ENCODE measurements at regions not wholly inside any gene's neighbourhood (a gene's known extent, or its start where the extent isn't known, plus 50 kb on each side); places are given as distances from the start of the nearest gene placed in this dataset.

GRCh38 chr7:124403587-124403986 lies 362.0 kb downstream of the GPR37 start:
- Mint-ChIP-seq H3K4me1 (no peaks in the 10 kb centered on the region), H3K36me3 (no peaks in the 10 kb centered on the region), H3K9me3 (no peaks in the 10 kb centered on the region), H3K27ac (no peak overlapping the region), H3K4me3 (no peak overlapping the region), H3K27me3 (ENCODE audit: insufficient read depth, low read depth) (no peaks in the 10 kb centered on the region)
- Histone ChIP-seq H3K36me3 (no peaks in the 10 kb centered on the region), H3K79me2 (ENCODE audit: low read depth) (no peaks in the 10 kb centered on the region), H3K9ac (no peak overlapping the region), H3K9me3 (ENCODE audit: low read depth) (no peaks in the 10 kb centered on the region), H3K4me3 (no peak overlapping the region), H3F3A (ENCODE audit: low read depth) (no peaks in the 10 kb centered on the region), H3K4me2 (no peak overlapping the region), H4K20me1 (ENCODE audit: low read depth) (no peaks in the 10 kb centered on the region), H3K27me3 (no peaks in the 10 kb centered on the region), H3K27ac (no peak overlapping the region), H2AFZ (replicated peaks) (no peak overlapping the region), H3K4me1 (no peaks in the 10 kb centered on the region)
- TF ChIP-seq EZH2 (IDR thresholded peaks at IDR 0.05) (no peak), EZH2phosphoT487 (IDR thresholded peaks at IDR 0.05) (no peak), CTCF (IDR thresholded peaks at IDR 0.05) (no peak)
- no peak for DNase-seq (ENCODE audit: low spot score)

GRCh38 chr7:124403112-124403511 lies 362.5 kb downstream of the GPR37 start:
- Histone ChIP-seq H4K20me1 (ENCODE audit: low read depth) (no peaks in the 10 kb centered on the region), H3F3A (ENCODE audit: low read depth) (no peaks in the 10 kb centered on the region), H3K9ac (no peak overlapping the region), H3K4me3 (no peak overlapping the region), H3K4me2 (no peak overlapping the region), H3K9me3 (ENCODE audit: low read depth) (no peaks in the 10 kb centered on the region), H3K27ac (no peak overlapping the region), H2AFZ (replicated peaks) (no peak overlapping the region), H3K79me2 (ENCODE audit: low read depth) (no peaks in the 10 kb centered on the region), H3K36me3 (no peaks in the 10 kb centered on the region), H3K27me3 (no peaks in the 10 kb centered on the region), H3K4me1 (no peaks in the 10 kb centered on the region)
- no peaks in the 10 kb centered on the region for H3K27me3 Mint-ChIP-seq (ENCODE audit: insufficient read depth, low read depth)
- no peaks in the 10 kb centered on the region for H3K4me1 Mint-ChIP-seq
- no peak overlapping the region for H3K27ac Mint-ChIP-seq
- no peaks in the 10 kb centered on the region for H3K36me3 Mint-ChIP-seq
- no peak overlapping the region for H3K4me3 Mint-ChIP-seq
- no peak for DNase-seq (ENCODE audit: low spot score)
- no peaks in the 10 kb centered on the region for H3K9me3 Mint-ChIP-seq
- TF ChIP-seq EZH2 (IDR thresholded peaks at IDR 0.05): no peak
- no peak for TF ChIP-seq CTCF (IDR thresholded peaks at IDR 0.05)
- TF ChIP-seq EZH2phosphoT487 (IDR thresholded peaks at IDR 0.05): no peak

- Histone ChIP-seq H3K4me1 (no peaks in the 10 kb centered on the region), H3K4me2 (no peak overlapping the region), H3K27me3 (no peaks in the 10 kb centered on the region), H2AFZ (replicated peaks) (no peak overlapping the region), H3K79me2 (ENCODE audit: low read depth) (no peaks in the 10 kb centered on the region), H3K27ac (no peak overlapping the region), H3K9me3 (ENCODE audit: low read depth) (no peaks in the 10 kb centered on the region), H3F3A (ENCODE audit: low read depth) (no peaks in the 10 kb centered on the region), H3K36me3 (no peaks in the 10 kb centered on the region), H3K9ac (no peak overlapping the region), H3K4me3 (no peak overlapping the region), H4K20me1 (ENCODE audit: low read depth) (no peaks in the 10 kb centered on the region)
- TF ChIP-seq EZH2phosphoT487 (IDR thresholded peaks at IDR 0.05): no peak
- no peak for TF ChIP-seq CTCF (IDR thresholded peaks at IDR 0.05)
- TF ChIP-seq EZH2 (IDR thresholded peaks at IDR 0.05): no peak
- no peaks in the 10 kb centered on the region for H3K9me3 Mint-ChIP-seq
- no peaks in the 10 kb centered on the region for H3K36me3 Mint-ChIP-seq
- H3K27me3 Mint-ChIP-seq (ENCODE audit: insufficient read depth, low read depth): no peaks in the 10 kb centered on the region
- DNase-seq (ENCODE audit: low spot score): no peak
- H3K27ac Mint-ChIP-seq: no peak overlapping the region
- no peaks in the 10 kb centered on the region for H3K4me1 Mint-ChIP-seq
- H3K4me3 Mint-ChIP-seq: no peak overlapping the region
Observed at GRCh38 chr7:124399941-124400340, 365.7 kb downstream of the GPR37 start.
